MM.1S (cell line): ENCODE measurements at regions not wholly inside any gene's neighbourhood (a gene's known extent, or its start where the extent isn't known, plus 50 kb on each side); places are given as distances from the start of the nearest gene placed in this dataset.

Experiments
- DNase-seq: peaks from one replicate; pipeline ENCODE4 v3.0.0-alpha.2; 2015
- H2AFZ ChIP-seq: fragments of 300-600 bp; sonication (generic); 2 replicates; pipeline ENCODE4 v1.6.0; 2016; ENCODE audit warnings: antibody characterized with exemption, low read length
- H3F3A ChIP-seq: fragments of 300-600 bp; sonication (generic); 2 replicates; pipeline ENCODE4 v1.6.1; 2016; ENCODE audit warnings: mild to moderate bottlenecking, antibody characterized with exemption, low read length, moderate library complexity, mixed read lengths; ENCODE audit not compliant: insufficient read depth
- H3K27ac ChIP-seq: fragments of 300-600 bp; sonication (generic); 2 replicates; pipeline ENCODE4 v1.5.1; 2016; ENCODE audit warnings: mild to moderate bottlenecking, low read length
- H3K27me3 ChIP-seq: fragments of 300-600 bp; sonication (generic); replicated peaks from 2 replicates; pipeline ENCODE4 v1.6.0; 2016; ENCODE audit warnings: low read length; ENCODE audit not compliant: insufficient read depth
- H3K36me3 ChIP-seq: fragments of 300-600 bp; sonication (generic); replicated peaks from 2 replicates; pipeline ENCODE4 v1.6.1; 2016; ENCODE audit warnings: mild to moderate bottlenecking, low read length, mixed read lengths; ENCODE audit not compliant: insufficient read depth
- H3K4me1 ChIP-seq: fragments of 300-600 bp; sonication (generic); 2 replicates; pipeline ENCODE4 v1.6.1; 2016; ENCODE audit warnings: low read length, mixed read lengths
- H3K4me2 ChIP-seq: fragments of 300-600 bp; sonication (generic); 2 replicates; pipeline ENCODE4 v1.6.0; 2016; ENCODE audit warnings: low read depth, low read length
- H3K4me3 ChIP-seq: fragments of 300-600 bp; sonication (generic); 2 replicates; pipeline ENCODE4 v1.5.1; 2016; ENCODE audit warnings: low read length, mixed read lengths
- H3K79me2 ChIP-seq: fragments of 300-600 bp; sonication (generic); 2 replicates; pipeline ENCODE4 v1.6.1; 2016; ENCODE audit warnings: mixed run types, low read length, mixed read lengths
- H3K9ac ChIP-seq: fragments of 300-600 bp; sonication (generic); 2 replicates; pipeline ENCODE4 v1.6.1; 2016; ENCODE audit warnings: low read length, mixed read lengths
- H3K9me2 ChIP-seq: fragments of 300-600 bp; sonication (generic); replicated peaks from 2 replicates; pipeline ENCODE4 v1.6.1; 2016; ENCODE audit warnings: mild to moderate bottlenecking, low read length, mixed read lengths; ENCODE audit not compliant: insufficient read depth
- H3K9me3 ChIP-seq: fragments of 300-600 bp; sonication (generic); replicated peaks from 2 replicates; pipeline ENCODE4 v1.6.1; 2016; ENCODE audit warnings: mild to moderate bottlenecking, low read length, mixed read lengths; ENCODE audit not compliant: insufficient read depth
- H4K20me1 ChIP-seq: fragments of 300-600 bp; sonication (generic); 2 replicates; pipeline ENCODE4 v1.6.1; 2016; ENCODE audit warnings: mild to moderate bottlenecking, low read length, moderate library complexity, mixed read lengths; ENCODE audit not compliant: insufficient read depth
- EZH2 ChIP-seq: fragments of 300-600 bp; sonication (generic); optimal IDR thresholded peaks from 2 replicates; pipeline ENCODE3; 2017; ENCODE audit warnings: low read depth, mild to moderate bottlenecking, antibody characterized with exemption, low read length, mixed read lengths
- EZH2phosphoT487 ChIP-seq: fragments of 300-600 bp; sonication (generic); IDR thresholded peaks from 2 replicates; pipeline ENCODE4 v1.6.1; 2018; ENCODE audit warnings: antibody characterized with exemption, low read length
- TF ChIP-seq, protein P1 (sequence below): fragments of 300-600 bp; sonication (generic); IDR thresholded peaks from 2 replicates; pipeline ENCODE4 v1.5.1; 2016; ENCODE audit warnings: antibody characterized with exemption, low read length, mixed read lengths

DNA sequence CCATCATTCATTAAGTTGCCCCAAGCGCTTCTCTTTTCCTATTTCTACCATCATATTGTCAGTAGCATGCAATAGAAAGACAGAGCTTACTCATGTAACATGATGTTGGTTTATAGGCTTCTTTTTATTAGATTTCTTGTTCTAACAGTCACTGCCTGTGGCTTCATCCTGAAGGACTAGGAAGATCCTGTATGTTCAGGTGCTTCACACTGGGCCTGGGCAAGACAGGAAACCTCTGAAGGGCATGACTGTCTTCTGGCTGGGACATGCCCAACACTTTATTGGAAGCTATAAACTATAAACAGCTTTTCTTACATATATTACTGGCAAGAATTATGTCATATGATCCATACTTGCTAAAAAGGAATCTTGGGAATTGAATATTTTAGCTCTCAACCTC lies 258.4 kb upstream of the AKR1E2 start:
- no peak overlapping the region for H3K4me2 ChIP-seq
- H4K20me1 ChIP-seq = no peaks in the 10 kb centered on the region
- no peaks in the 10 kb centered on the region for H3K36me3 ChIP-seq
- DNase-seq = no peak
- no peak overlapping the region for H3K9ac ChIP-seq
- H2AFZ ChIP-seq = no peak overlapping the region
- no peaks in the 10 kb centered on the region for H3K27me3 ChIP-seq
- H3K9me3 ChIP-seq = no peaks in the 10 kb centered on the region
- no peak overlapping the region for H3K4me3 ChIP-seq
- no peaks in the 10 kb centered on the region for H3F3A ChIP-seq
- TF ChIP-seq, protein P1, sequence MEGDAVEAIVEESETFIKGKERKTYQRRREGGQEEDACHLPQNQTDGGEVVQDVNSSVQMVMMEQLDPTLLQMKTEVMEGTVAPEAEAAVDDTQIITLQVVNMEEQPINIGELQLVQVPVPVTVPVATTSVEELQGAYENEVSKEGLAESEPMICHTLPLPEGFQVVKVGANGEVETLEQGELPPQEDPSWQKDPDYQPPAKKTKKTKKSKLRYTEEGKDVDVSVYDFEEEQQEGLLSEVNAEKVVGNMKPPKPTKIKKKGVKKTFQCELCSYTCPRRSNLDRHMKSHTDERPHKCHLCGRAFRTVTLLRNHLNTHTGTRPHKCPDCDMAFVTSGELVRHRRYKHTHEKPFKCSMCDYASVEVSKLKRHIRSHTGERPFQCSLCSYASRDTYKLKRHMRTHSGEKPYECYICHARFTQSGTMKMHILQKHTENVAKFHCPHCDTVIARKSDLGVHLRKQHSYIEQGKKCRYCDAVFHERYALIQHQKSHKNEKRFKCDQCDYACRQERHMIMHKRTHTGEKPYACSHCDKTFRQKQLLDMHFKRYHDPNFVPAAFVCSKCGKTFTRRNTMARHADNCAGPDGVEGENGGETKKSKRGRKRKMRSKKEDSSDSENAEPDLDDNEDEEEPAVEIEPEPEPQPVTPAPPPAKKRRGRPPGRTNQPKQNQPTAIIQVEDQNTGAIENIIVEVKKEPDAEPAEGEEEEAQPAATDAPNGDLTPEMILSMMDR = no peak
- H3K79me2 ChIP-seq = no peaks in the 10 kb centered on the region
- no peaks in the 10 kb centered on the region for H3K4me1 ChIP-seq
- no peaks in the 10 kb centered on the region for H3K9me2 ChIP-seq
- H3K27ac ChIP-seq = no peak overlapping the region

DNA sequence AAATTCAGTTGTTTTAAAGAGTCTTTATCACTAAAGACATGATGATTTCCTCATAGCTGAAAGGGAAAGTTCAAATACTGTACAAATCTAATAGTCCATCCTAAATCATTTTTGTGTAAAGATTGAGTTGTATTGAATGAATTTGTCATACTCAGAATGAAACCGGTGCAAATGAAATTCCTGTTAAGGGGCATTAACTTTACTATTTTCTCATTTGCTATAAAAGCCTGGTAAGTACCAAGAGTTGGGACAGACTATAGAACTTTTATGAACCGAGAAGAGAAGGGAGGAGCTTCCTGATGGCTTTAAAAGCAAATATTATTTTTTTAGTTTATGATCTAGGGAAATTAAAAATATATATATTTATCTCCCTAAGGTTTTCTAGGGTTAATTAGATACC lies 260.0 kb upstream of the AKR1E2 start:
- no peak overlapping the region for H3K9ac ChIP-seq
- no peaks in the 10 kb centered on the region for H3K79me2 ChIP-seq
- DNase-seq = no peak
- no peaks in the 10 kb centered on the region for H3K27me3 ChIP-seq
- H3K27ac ChIP-seq = no peak overlapping the region
- H3K4me2 ChIP-seq = no peak overlapping the region
- H4K20me1 ChIP-seq = no peaks in the 10 kb centered on the region
- no peaks in the 10 kb centered on the region for H3K9me2 ChIP-seq
- no peaks in the 10 kb centered on the region for H3K9me3 ChIP-seq
- H2AFZ ChIP-seq = no peak overlapping the region
- no peaks in the 10 kb centered on the region for H3F3A ChIP-seq
- no peaks in the 10 kb centered on the region for H3K36me3 ChIP-seq
- TF ChIP-seq EZH2 (no peak), EZH2phosphoT487 (no peak)
- TF ChIP-seq, protein P1 = no peak
- H3K4me1 ChIP-seq = no peaks in the 10 kb centered on the region
- no peak overlapping the region for H3K4me3 ChIP-seq

DNA sequence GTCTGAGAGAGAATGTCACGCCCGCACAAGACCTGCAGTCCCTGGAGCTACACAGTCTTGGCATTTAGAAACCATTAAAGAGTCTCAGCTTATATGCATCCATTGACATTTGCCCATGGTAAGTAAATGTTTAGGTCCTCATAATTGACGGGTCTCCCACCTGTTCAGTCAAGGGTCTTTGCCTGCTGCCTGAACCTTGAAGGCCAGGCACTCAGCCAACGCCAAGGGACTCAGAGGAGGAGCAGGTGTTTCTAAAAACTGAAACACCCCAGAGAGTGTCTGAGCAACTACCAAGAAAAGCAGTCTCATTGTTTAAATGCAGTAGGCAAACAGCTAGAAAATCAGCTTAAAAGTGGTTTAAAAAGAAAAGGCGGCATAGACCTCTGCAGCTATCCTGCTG lies 264.7 kb upstream of the AKR1E2 start:
- Histone ChIP-seq H3K9me3 (no peaks in the 10 kb centered on the region), H3K4me1 (no peaks in the 10 kb centered on the region), H3K9ac (no peak overlapping the region), H3K4me3 (no peak overlapping the region), H3K27me3 (no peaks in the 10 kb centered on the region), H3K27ac (no peak overlapping the region), H3K9me2 (no peaks in the 10 kb centered on the region), H2AFZ (no peak overlapping the region), H3F3A (no peaks in the 10 kb centered on the region), H3K4me2 (no peak overlapping the region), H3K36me3 (no peaks in the 10 kb centered on the region), H3K79me2 (no peaks in the 10 kb centered on the region), H4K20me1 (no peaks in the 10 kb centered on the region)
- DNase-seq = no peak
- no peak for TF ChIP-seq EZH2phosphoT487
- TF ChIP-seq, protein P1 = no peak
- no peak for TF ChIP-seq EZH2

GRCh38 chr10:4557469-4557868 lies 268.5 kb upstream of the AKR1E2 start:
- Histone ChIP-seq H3F3A (no peaks in the 10 kb centered on the region), H3K79me2 (no peaks in the 10 kb centered on the region), H4K20me1 (no peaks in the 10 kb centered on the region), H3K9me3 (no peaks in the 10 kb centered on the region), H3K36me3 (no peaks in the 10 kb centered on the region), H2AFZ (no peak overlapping the region), H3K4me2 (no peak overlapping the region), H3K4me3 (no peak overlapping the region), H3K27me3 (no peaks in the 10 kb centered on the region), H3K27ac (no peak overlapping the region), H3K9me2 (no peaks in the 10 kb centered on the region), H3K4me1 (no peaks in the 10 kb centered on the region), H3K9ac (no peak overlapping the region)
- DNase-seq = no peak
- TF ChIP-seq, protein P1 = no peak
- TF ChIP-seq EZH2phosphoT487 (no peak), EZH2 (no peak)
